BLaER1 (cell line): ENCODE measurements at regions not wholly inside any gene's neighbourhood (a gene's known extent, or its start where the extent isn't known, plus 50 kb on each side); places are given as distances from the start of the nearest gene placed in this dataset.
"Not testable (repeated sequence)": the region's sequence is repeated elsewhere in the genome, so short reads cannot be mapped to it uniquely, and the experiment has no call there.

ENCODE experiments used
- H3K27ac ChIP-seq: shearing (Covaris generic); formaldehyde crosslinking; 2 replicates; pipeline ENCODE4 v1.8.1; 2022
- H3K27me3 ChIP-seq: shearing (Covaris generic); formaldehyde crosslinking; 2 replicates; pipeline ENCODE4 v1.8.1; 2022
- H3K36me3 ChIP-seq: shearing (Covaris generic); formaldehyde crosslinking; 2 replicates; pipeline ENCODE4 v1.8.1; 2022
- H3K4me1 ChIP-seq: shearing (Covaris generic); formaldehyde crosslinking; 2 replicates; pipeline ENCODE4 v1.8.1; 2022
- H3K4me2 ChIP-seq: shearing (Covaris generic); formaldehyde crosslinking; 2 replicates; pipeline ENCODE4 v1.8.1; 2022
- H3K4me3 ChIP-seq: shearing (Covaris generic); formaldehyde crosslinking; 2 replicates; pipeline ENCODE4 v1.8.1; 2022
- H3K9ac ChIP-seq: shearing (Covaris generic); formaldehyde crosslinking; 2 replicates; pipeline ENCODE4 v1.8.1; 2022
- H3K9me3 ChIP-seq: shearing (Covaris generic); formaldehyde crosslinking; 2 replicates; pipeline ENCODE4 v1.8.1; 2022
- H4K20me1 ChIP-seq: shearing (Covaris generic); formaldehyde crosslinking; 2 replicates; pipeline ENCODE4 v1.8.1; 2022
- Cebpa-rat ChIP-seq: shearing (Covaris generic); IDR thresholded peaks from 2 replicates; pipeline ENCODE4 v1.8.1; 2022

GRCh38 chr4:186428481-186428880 lies 126.9 kb downstream of the MTNR1A start:
- Histone ChIP-seq H3K27ac (no peak overlapping the region), H3K36me3 (no peaks in the 10 kb centered on the region), H3K9ac (no peak overlapping the region), H3K9me3 (no peaks in the 10 kb centered on the region), H3K4me2 (no peak overlapping the region), H4K20me1 (no peaks in the 10 kb centered on the region), H3K4me3 (no peak overlapping the region), H3K27me3 (no peaks in the 10 kb centered on the region), H3K4me1 (no peaks in the 10 kb centered on the region)
- TF ChIP-seq Cebpa-rat, result no peak

GRCh38 chr4:186424745-186425144 lies 130.6 kb downstream of the MTNR1A start:
- H4K20me1 ChIP-seq, result no peaks in the 10 kb centered on the region
- H3K9me3 ChIP-seq, result no peaks in the 10 kb centered on the region
- no peaks in the 10 kb centered on the region for H3K36me3 ChIP-seq
- H3K9ac ChIP-seq, result no peak overlapping the region
- TF ChIP-seq Cebpa-rat, result no peak
- no peaks in the 10 kb centered on the region for H3K27me3 ChIP-seq
- no peak overlapping the region for H3K27ac ChIP-seq
- H3K4me3 ChIP-seq, result no peak overlapping the region
- H3K4me2 ChIP-seq, result no peak overlapping the region
- H3K4me1 ChIP-seq, result no peaks in the 10 kb centered on the region

- Histone ChIP-seq H3K4me3 (no peak overlapping the region), H4K20me1 (no peaks in the 10 kb centered on the region), H3K27ac (no peak overlapping the region), H3K4me2 (no peak overlapping the region), H3K27me3 (no peaks in the 10 kb centered on the region), H3K9ac (no peak overlapping the region), H3K36me3 (no peaks in the 10 kb centered on the region), H3K4me1 (no peaks in the 10 kb centered on the region), H3K9me3 (no peaks in the 10 kb centered on the region)
- no peak for TF ChIP-seq Cebpa-rat
Measured at GRCh38 chr4:186422296-186422695, 133.1 kb downstream of the MTNR1A start.

- H3K36me3 ChIP-seq, result no peaks in the 10 kb centered on the region
- no peaks in the 10 kb centered on the region for H4K20me1 ChIP-seq
- H3K4me1 ChIP-seq, result no peaks in the 10 kb centered on the region
- no peak overlapping the region for H3K27ac ChIP-seq
- no peaks in the 10 kb centered on the region for H3K27me3 ChIP-seq
- H3K4me2 ChIP-seq, result no peak overlapping the region
- no peak overlapping the region for H3K9ac ChIP-seq
- H3K4me3 ChIP-seq, result no peak overlapping the region
- TF ChIP-seq Cebpa-rat, result no peak
- no peaks in the 10 kb centered on the region for H3K9me3 ChIP-seq
Measured at GRCh38 chr4:186416451-186417060, 138.8 kb downstream of the MTNR1A start.

- H3K27me3 ChIP-seq, result no peaks in the 10 kb centered on the region
- TF ChIP-seq Cebpa-rat, result no peak
- H3K4me2 ChIP-seq, result no peak overlapping the region
- H4K20me1 ChIP-seq, result no peaks in the 10 kb centered on the region
- H3K4me1 ChIP-seq, result no peaks in the 10 kb centered on the region
- no peak overlapping the region for H3K9ac ChIP-seq
- no peaks in the 10 kb centered on the region for H3K36me3 ChIP-seq
- no peaks in the 10 kb centered on the region for H3K9me3 ChIP-seq
- H3K4me3 ChIP-seq, result no peak overlapping the region
- no peak overlapping the region for H3K27ac ChIP-seq
Measured at GRCh38 chr4:186414390-186414789, 141.0 kb downstream of the MTNR1A start.

- H3K9me3 ChIP-seq, result peaks cover 5% of the 10 kb centered on the region
- no peaks in the 10 kb centered on the region for H3K4me1 ChIP-seq
- H3K4me2 ChIP-seq, result no peak overlapping the region
- no peaks in the 10 kb centered on the region for H3K27me3 ChIP-seq
- no peaks in the 10 kb centered on the region for H3K36me3 ChIP-seq
- no peak overlapping the region for H3K4me3 ChIP-seq
- H3K9ac ChIP-seq, result no peak overlapping the region
- H4K20me1 ChIP-seq, result no peaks in the 10 kb centered on the region
- TF ChIP-seq Cebpa-rat, result no peak
- no peak overlapping the region for H3K27ac ChIP-seq
Measured at GRCh38 chr4:186405957-186406356, 140.0 kb downstream of the F11 start.

GRCh38 chr4:186404562-186405134 lies 138.7 kb downstream of the F11 start:
- TF ChIP-seq Cebpa-rat, result no peak

GRCh38 chr4:186400676-186401075 lies 134.7 kb downstream of the F11 start:
- Histone ChIP-seq H3K4me2 (no peak overlapping the region), H3K27me3 (no peaks in the 10 kb centered on the region), H3K4me1 (no peaks in the 10 kb centered on the region), H3K4me3 (no peak overlapping the region), H4K20me1 (no peaks in the 10 kb centered on the region), H3K9ac (no peak overlapping the region), H3K27ac (no peak overlapping the region), H3K9me3 (peaks cover 5% of the 10 kb centered on the region), H3K36me3 (no peaks in the 10 kb centered on the region)
- no peak for TF ChIP-seq Cebpa-rat

More at GRCh38 chr4:186404562-186405134, 138.7 kb downstream of the F11 start:
- Histone ChIP-seq H3K4me2 (no peak overlapping the region), H3K36me3 (no peaks in the 10 kb centered on the region), H3K4me3 (no peak overlapping the region), H3K27me3 (no peaks in the 10 kb centered on the region), H3K9ac (no peak overlapping the region), H4K20me1 (no peaks in the 10 kb centered on the region), H3K9me3 (peaks cover 5% of the 10 kb centered on the region), H3K4me1 (no peaks in the 10 kb centered on the region), H3K27ac (no peak overlapping the region)

GRCh38 chr4:186392017-186392416 lies 126.0 kb downstream of the F11 start:
- no peak overlapping the region for H3K27ac ChIP-seq
- no peaks in the 10 kb centered on the region for H4K20me1 ChIP-seq
- no peak for TF ChIP-seq Cebpa-rat

GRCh38 chr4:186384328-186384727 lies 118.3 kb downstream of the F11 start:
- Histone ChIP-seq H3K4me2 (peak overlapping the region; percentile 31; the same call in 1 of the 2 replicates), H3K4me1 (peaks cover 17% of the 10 kb centered on the region; the same call in 1 of the 2 replicates)
- H3K4me3 ChIP-seq, H3K27ac ChIP-seq, H3K9ac ChIP-seq, H3K9me3 ChIP-seq, H4K20me1 ChIP-seq, H3K27me3 ChIP-seq, H3K36me3 ChIP-seq: not testable (repeated sequence)

More at GRCh38 chr4:186392017-186392416, 126.0 kb downstream of the F11 start:
- Histone ChIP-seq H3K4me3 (no peak overlapping the region), H3K36me3 (no peaks in the 10 kb centered on the region), H3K27me3 (no peaks in the 10 kb centered on the region), H3K9ac (no peak overlapping the region), H3K9me3 (no peaks in the 10 kb centered on the region), H3K4me2 (no peak overlapping the region), H3K4me1 (no peaks in the 10 kb centered on the region)
